K562 (cell line): ENCODE measurements at regions not wholly inside any gene's neighbourhood (a gene's known extent, or its start where the extent isn't known, plus 50 kb on each side); places are given as distances from the start of the nearest gene placed in this dataset.

Source experiments
- ATAC-seq: fragments of 200-7000 bp; cut with Tn5 transposase; 3 replicates; pipeline ENCODE4 v1.9.1; 2020; ENCODE audit warnings: moderate library complexity
- BruUV-seq: library from RNA; stranded (reverse); fragments of 400-500 nt; replicated peaks from 2 replicates; lab custom pipeline; 2021; lab: Mats Ljungman, UMichigan
- CTCF ChIA-PET: fragments of 300-600 bp; formaldehyde crosslinking; extraction: SDS; loops from one replicate; lab custom pipeline; 2021; ENCODE audit warnings: low intra/inter-chr PET ratio; lab: Yijun Ruan, JAX
- POLR2A ChIA-PET: fragments of 300-600, 350-650 bp; sonication (Branson Sonifier 250); formaldehyde crosslinking; extraction: SDS; loops from one replicate; lab custom pipeline; 2021; ENCODE audit warnings: antibody characterized with exemption, inconsistent platforms; lab: Yijun Ruan, JAX
- DNase-seq, 4 experiments: peaks; one replicate each; pipeline versions ENCODE4 v3.0.0 to v3.0.0-alpha.2; 2011 to 2018; ENCODE audit warnings: low spot score in 3 of 4, mixed read lengths in 3 of 4; ENCODE audit errors: extremely low read depth in 1 of 4
- FAIRE-seq: peaks from 2 replicates; lab custom pipeline; 2011; peaks lifted over from hg19 to GRCh38; lab: Jason Lieb, UNC
- H2AFZ ChIP-seq: 2 replicates; pipeline ENCODE4 v1.6.0; 2011; ENCODE audit warnings: low read depth, low read length, control low read depth, inconsistent platforms
- H3K27ac ChIP-seq: fragments of 200-600 bp; 3 replicates; pipeline ENCODE4 v1.8.0; 2011; ENCODE audit warnings: low read depth, mild to moderate bottlenecking, control low read depth, inconsistent platforms, low read length, moderate library complexity, mixed read lengths; ENCODE audit errors: extremely low read depth
- H3K27me3 ChIP-seq, 2 experiments: fragments of 300-600 bp in 1 of 2; 2 replicates in 1 of 2; 3 replicates in 1 of 2; pipeline versions ENCODE4 v1.6.0 to v1.8.0; 2011; ENCODE audit warnings: inconsistent platforms in 2 of 2, low read length in 2 of 2, mild to moderate bottlenecking in 1 of 2, mixed read lengths in 1 of 2, moderate library complexity in 1 of 2; ENCODE audit not compliant: control insufficient read depth in 2 of 2, insufficient read depth in 2 of 2
- H3K36me3 ChIP-seq: fragments of 300-600 bp; 3 replicates; pipeline ENCODE4 v1.8.0; 2011; ENCODE audit warnings: mild to moderate bottlenecking, low read length, inconsistent platforms; ENCODE audit not compliant: control insufficient read depth, insufficient read depth
- H3K4me1 ChIP-seq, 2 experiments: fragments of 200-600 bp in 1 of 2; replicated peaks in 1 of 2; 2 replicates in 1 of 2; 3 replicates in 1 of 2; pipeline versions ENCODE4 v1.5.1 to v1.8.0; 2011; ENCODE audit warnings: inconsistent platforms in 2 of 2, low read length in 2 of 2, mild to moderate bottlenecking in 1 of 2, mixed read lengths in 1 of 2, moderate library complexity in 1 of 2; ENCODE audit not compliant: control insufficient read depth in 2 of 2, insufficient read depth in 2 of 2
- H3K4me2 ChIP-seq: 2 replicates; pipeline ENCODE4 v1.6.1; 2011; ENCODE audit warnings: low read length, control low read depth, inconsistent platforms, mixed read lengths; ENCODE audit not compliant: insufficient read depth
- H3K4me3 ChIP-seq: fragments of 200-600 bp; sonication (generic), shearing (Covaris generic); 2 replicates; pipeline ENCODE4 v1.5.1; 2016; ENCODE audit warnings: control low read depth, inconsistent platforms
- H3K79me2 ChIP-seq: fragments of 200-600 bp; 3 replicates; pipeline ENCODE4 v1.8.0; 2011; ENCODE audit warnings: low read length, inconsistent platforms; ENCODE audit not compliant: control insufficient read depth, insufficient read depth
- H3K9ac ChIP-seq, 2 experiments: 2 replicates each; pipeline versions ENCODE4 v1.6.0 to v1.6.1; 2011; ENCODE audit warnings: low read depth in 2 of 2, low read length in 2 of 2, control low read depth in 1 of 2, inconsistent platforms in 1 of 2, mild to moderate bottlenecking in 1 of 2, mixed read lengths in 1 of 2; ENCODE audit not compliant: insufficient read depth in 1 of 2
- H3K9me1 ChIP-seq: one replicate; pipeline ENCODE4 v1.6.0; 2011; ENCODE audit warnings: inconsistent platforms, mild to moderate bottlenecking, low read length, moderate library complexity; ENCODE audit not compliant: control insufficient read depth, insufficient read depth
- H3K9me3 ChIP-seq: replicated peaks from 2 replicates; pipeline ENCODE4 v1.5.1; 2011; ENCODE audit warnings: low read depth, low read length, inconsistent platforms; ENCODE audit not compliant: control insufficient read depth, insufficient read depth
- H4K20me1 ChIP-seq: replicated peaks from 2 replicates; pipeline ENCODE4 v1.6.1; 2011; ENCODE audit warnings: low read length, inconsistent platforms, mixed read lengths; ENCODE audit not compliant: control insufficient read depth, insufficient read depth
- ADNP ChIP-seq: fragments of 200-800 bp; sonication (Bioruptor generic); IDR thresholded peaks from 2 replicates; pipeline ENCODE4 v1.6.1; 2016; ENCODE audit warnings: missing genetic modification characterization, missing compliant biosample characterization
- FOSL1 ChIP-seq: fragments of 200-800 bp; sonication (Bioruptor generic); conservative IDR thresholded peaks from 2 replicates; pipeline ENCODE4 v1.6.1; 2016; ENCODE audit warnings: missing genetic modification characterization, missing compliant biosample characterization
- HBP1 ChIP-seq: fragments of 450-650 bp; formaldehyde crosslinking; IDR thresholded peaks from 2 replicates; pipeline ENCODE4 v1.4.0; 2022; ENCODE audit warnings: missing genetic modification characterization
- MECOM ChIP-seq: fragments of 250-450 bp; sonication (Bioruptor Pico); IDR thresholded peaks from 2 replicates; pipeline ENCODE4 v1.8.0; 2022; ENCODE audit warnings: inconsistent platforms
- NEUROD1 ChIP-seq: fragments of 150-350 bp; IDR thresholded peaks from 2 replicates; pipeline ENCODE4 v1.6.1; 2014; ENCODE audit warnings: borderline replicate concordance, low read length, low read depth; ENCODE audit not compliant: partially characterized antibody
- PREB ChIP-seq: sonication (generic); formaldehyde crosslinking; IDR thresholded peaks from 2 replicates; pipeline ENCODE4 v1.8.1; 2023; ENCODE audit warnings: mild to moderate bottlenecking, missing genetic modification reagents
- RREB1 ChIP-seq: fragments of 250-450 bp; sonication (Bioruptor Pico); IDR thresholded peaks from 2 replicates; pipeline ENCODE4 v1.4.0; 2020
- ZNF436 ChIP-seq: fragments of 250-450, 450-650 bp; sonication (Bioruptor Pico); formaldehyde crosslinking; IDR thresholded peaks from 2 replicates; pipeline ENCODE4 v1.7.0; 2020; ENCODE audit warnings: mild to moderate bottlenecking
- WGBS: fragments of 100-300 bp; shearing (Covaris generic); methylation state at CpG from one replicate; pipeline ENCODE4 v1.1.6; 2016; ENCODE audit warnings: low coverage, mixed read lengths; ENCODE audit not compliant: insufficient coverage; ENCODE audit errors: missing lambda C conversion rate; 5-methylcytosine and 5-hydroxymethylcytosine counted together
- in situ Hi-C: fragments of 300-500 bp; cut with MboI; formaldehyde crosslinking; loops from 4 replicates; pipeline ENCODE4 v1.15.0; 2018; ENCODE audit warnings: inconsistent platforms, mixed read lengths
- intact Hi-C: fragments of 100-400 bp; cut with micrococcal nuclease; formaldehyde crosslinking; loops from 2 replicates; pipeline ENCODE4 v1.14.2; 2022

GRCh38 chr5:116675626-116675910, 100.9 kb upstream of the SEMA6A start (continued):
- TF ChIP-seq RREB1 (CRISPR knock-in tag) (no peak), HBP1 (no peak)

GRCh38 chr5:116674881-116675625, 100.4 kb upstream of the SEMA6A start:
- Histone ChIP-seq H2AFZ (no peak overlapping the region), H3K4me2 (no peak overlapping the region), H3K27me3 (no peaks in the 10 kb centered on the region), H3K4me3 (no peak overlapping the region), H3K4me1 (no peaks in the 10 kb centered on the region), H3K36me3 (no peaks in the 10 kb centered on the region), H3K79me2 (no peaks in the 10 kb centered on the region), H3K9ac (no peak overlapping the region), H3K9me1 (no peaks in the 10 kb centered on the region), H3K9me3 (no peaks in the 10 kb centered on the region), H3K27ac (no peak overlapping the region), H4K20me1 (no peaks in the 10 kb centered on the region)
- intact Hi-C loops (no loop called here), in situ Hi-C loops (no loop called here)
- no peak for FAIRE-seq
- ChIA-PET CTCF (no interaction called here), POLR2A (no interaction called here)
- DNase-seq: no peak
- ATAC-seq: no peak
- 0% methylated on average over 6 of the region's 6 CpGs for WGBS
- no TSS peak for BruUV-seq
- no peak for TF ChIP-seq ZNF436
- TF ChIP-seq PREB: no peak
- TF ChIP-seq FOSL1 (tag): no peak
- TF ChIP-seq MECOM (CRISPR knock-in tag): no peak
- TF ChIP-seq NEUROD1: no peak
- no peak for TF ChIP-seq ADNP (tag)
